RWPE1 (cell line): ENCODE measurements at regions not wholly inside any gene's neighbourhood (a gene's known extent, or its start where the extent isn't known, plus 50 kb on each side); places are given as distances from the start of the nearest gene placed in this dataset.

Experiments
- CTCF ChIA-PET: fragments of 350-600 bp; sonication (Branson Sonifier 250); formaldehyde crosslinking; extraction: SDS; loops from one replicate; lab custom pipeline; 2021; lab: Yijun Ruan, JAX
- POLR2A ChIA-PET: fragments of 400-600 bp; formaldehyde crosslinking; extraction: SDS; loops from one replicate; lab custom pipeline; 2020; ENCODE audit warnings: antibody characterized with exemption; ENCODE audit not compliant: low non-redundant PET; lab: Yijun Ruan, JAX
- DNase-seq: peaks from one replicate; pipeline ENCODE4 v3.0.0; 2012; ENCODE audit warnings: low spot score
- H3K27ac ChIP-seq: fragments of 450-650 bp; 2 replicates; pipeline ENCODE4 v1.5.1; 2017
- TF ChIP-seq, protein P1 (sequence below): fragments of 450-650 bp; conservative IDR thresholded peaks from 2 replicates; pipeline ENCODE4 v1.5.1; 2017; ENCODE audit warnings: low read depth, mild to moderate bottlenecking

DNA sequence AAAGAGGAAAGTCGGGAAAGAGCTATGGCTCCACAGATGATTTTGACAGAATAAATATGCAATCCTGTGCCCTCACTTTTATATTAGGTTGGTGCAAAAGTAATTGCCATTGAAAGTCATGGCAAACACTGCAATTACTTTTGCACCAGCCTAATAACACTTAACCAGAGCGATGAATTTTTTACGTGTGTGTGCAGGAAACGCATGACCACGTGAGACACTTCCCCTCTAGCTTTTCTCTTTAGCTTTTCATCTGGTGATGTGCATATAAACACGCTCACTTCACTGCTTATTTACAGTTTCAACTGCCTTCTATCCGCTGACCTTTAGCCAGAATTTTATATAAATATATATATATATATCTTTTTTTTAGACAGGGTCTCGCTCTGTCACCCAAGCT lies 216.3 kb upstream of the PSMD7 start:
- CTCF ChIA-PET = interaction anchor here (0.6 kb wide), 1 partner anchor 33 kb away, joined by 5 read pairs; no protein-coding TSS in a partner anchor
- H3K27ac ChIP-seq = no peak overlapping the region
- DNase-seq = no peak
- POLR2A ChIA-PET = no interaction called here
- TF ChIP-seq, protein P1, sequence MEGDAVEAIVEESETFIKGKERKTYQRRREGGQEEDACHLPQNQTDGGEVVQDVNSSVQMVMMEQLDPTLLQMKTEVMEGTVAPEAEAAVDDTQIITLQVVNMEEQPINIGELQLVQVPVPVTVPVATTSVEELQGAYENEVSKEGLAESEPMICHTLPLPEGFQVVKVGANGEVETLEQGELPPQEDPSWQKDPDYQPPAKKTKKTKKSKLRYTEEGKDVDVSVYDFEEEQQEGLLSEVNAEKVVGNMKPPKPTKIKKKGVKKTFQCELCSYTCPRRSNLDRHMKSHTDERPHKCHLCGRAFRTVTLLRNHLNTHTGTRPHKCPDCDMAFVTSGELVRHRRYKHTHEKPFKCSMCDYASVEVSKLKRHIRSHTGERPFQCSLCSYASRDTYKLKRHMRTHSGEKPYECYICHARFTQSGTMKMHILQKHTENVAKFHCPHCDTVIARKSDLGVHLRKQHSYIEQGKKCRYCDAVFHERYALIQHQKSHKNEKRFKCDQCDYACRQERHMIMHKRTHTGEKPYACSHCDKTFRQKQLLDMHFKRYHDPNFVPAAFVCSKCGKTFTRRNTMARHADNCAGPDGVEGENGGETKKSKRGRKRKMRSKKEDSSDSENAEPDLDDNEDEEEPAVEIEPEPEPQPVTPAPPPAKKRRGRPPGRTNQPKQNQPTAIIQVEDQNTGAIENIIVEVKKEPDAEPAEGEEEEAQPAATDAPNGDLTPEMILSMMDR = no peak

DNA sequence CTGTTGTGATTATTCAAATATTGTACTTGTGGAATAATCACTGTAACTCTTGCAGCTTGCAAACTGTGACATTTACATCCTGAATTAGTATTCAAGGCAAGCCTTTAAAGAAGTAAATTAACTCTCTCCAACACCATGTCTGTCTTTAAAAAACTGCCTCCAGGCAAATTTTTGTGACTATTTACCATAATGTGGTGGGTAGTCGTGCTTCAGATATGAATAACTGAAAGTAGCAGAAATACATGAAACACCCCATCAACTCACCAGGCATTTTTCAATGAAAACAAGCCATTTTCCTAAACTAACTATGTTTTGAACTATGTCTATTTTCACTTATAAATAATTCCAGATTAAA lies 217.4 kb upstream of the PSMD7 start:
- ChIA-PET CTCF (no interaction called here), POLR2A (no interaction called here)
- DNase-seq = no peak
- no peak overlapping the region for H3K27ac ChIP-seq
- TF ChIP-seq, protein P1 = no peak

DNA sequence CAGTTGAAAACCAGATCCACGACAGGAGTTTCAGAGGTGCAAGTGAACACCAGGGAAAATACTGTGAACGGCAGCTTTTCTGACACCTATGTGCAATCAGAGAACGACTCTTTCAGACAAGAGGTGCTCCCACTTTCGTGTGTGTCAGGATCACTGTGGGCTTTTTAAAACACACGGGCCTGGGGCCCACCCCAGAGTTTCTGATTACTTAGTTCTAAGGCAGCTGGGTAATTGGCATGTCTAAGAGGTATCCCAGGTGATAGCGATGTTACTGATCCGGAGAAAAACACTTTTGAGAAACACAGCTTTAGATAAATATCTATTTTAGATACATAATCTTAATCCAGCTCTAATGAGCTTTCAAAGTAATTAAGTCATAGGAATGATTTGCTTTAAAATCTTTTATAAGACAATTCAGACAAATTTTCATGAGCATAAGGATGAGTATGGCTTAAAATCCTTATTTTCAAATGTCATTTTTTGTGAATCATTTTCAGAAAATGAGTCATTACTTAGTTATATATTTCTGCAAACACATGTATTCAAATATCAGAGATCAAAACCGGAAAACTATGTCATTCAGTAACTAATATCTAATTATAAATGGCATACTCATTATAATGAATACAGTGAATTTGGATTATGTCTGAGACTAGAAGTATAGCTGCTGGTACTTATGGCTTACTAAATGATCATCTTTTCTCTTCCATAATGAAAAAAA lies 217.9 kb upstream of the PSMD7 start:
- TF ChIP-seq, protein P1 = no peak
- no peak for DNase-seq
- ChIA-PET POLR2A (no interaction called here), CTCF (no interaction called here)
- H3K27ac ChIP-seq = no peak overlapping the region

DNA sequence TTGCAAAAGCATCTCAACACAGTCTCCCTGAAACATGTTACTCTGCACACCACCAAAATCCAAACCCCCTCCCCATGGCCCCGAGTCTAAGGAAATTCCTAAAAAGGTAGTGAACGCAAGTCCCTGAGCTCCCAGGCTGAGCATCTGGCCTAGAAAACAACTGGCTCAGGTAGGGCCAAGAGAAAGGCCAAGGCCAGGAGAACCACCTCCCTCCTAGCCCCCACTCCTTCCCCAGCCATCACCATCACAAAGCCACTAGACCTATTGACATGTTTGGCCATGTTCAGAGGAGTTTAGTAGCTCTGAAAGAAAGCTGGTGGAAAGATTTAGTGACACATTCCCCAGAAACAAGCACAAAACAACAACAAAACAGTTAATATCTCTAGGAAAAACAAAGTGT lies 220.0 kb upstream of the PSMD7 start:
- ChIA-PET CTCF (no interaction called here), POLR2A (no interaction called here)
- TF ChIP-seq, protein P1 = no peak
- no peak for DNase-seq
- H3K27ac ChIP-seq = no peak overlapping the region

DNA sequence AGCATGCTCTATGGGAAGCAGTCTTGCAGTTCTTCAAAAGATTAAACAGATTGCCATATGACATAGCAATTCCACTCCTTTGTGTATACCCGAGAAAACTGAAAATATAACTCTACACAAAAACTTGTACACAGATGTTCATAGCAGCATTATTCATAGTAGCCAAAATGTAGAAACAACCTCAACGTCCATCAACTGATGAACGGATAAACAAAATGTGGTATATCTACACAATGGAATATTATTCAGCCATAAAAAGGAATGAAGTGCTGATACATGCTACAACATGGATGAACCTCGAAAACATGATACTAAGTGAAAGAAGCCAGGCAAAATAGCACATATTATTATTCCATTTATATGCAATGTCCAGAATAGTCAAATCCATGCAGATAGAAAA lies 221.2 kb upstream of the PSMD7 start:
- POLR2A ChIA-PET = no interaction called here
- TF ChIP-seq, protein P1 = no peak
- CTCF ChIA-PET = no interaction called here
- H3K27ac ChIP-seq = no peak overlapping the region
- DNase-seq = no peak

DNA sequence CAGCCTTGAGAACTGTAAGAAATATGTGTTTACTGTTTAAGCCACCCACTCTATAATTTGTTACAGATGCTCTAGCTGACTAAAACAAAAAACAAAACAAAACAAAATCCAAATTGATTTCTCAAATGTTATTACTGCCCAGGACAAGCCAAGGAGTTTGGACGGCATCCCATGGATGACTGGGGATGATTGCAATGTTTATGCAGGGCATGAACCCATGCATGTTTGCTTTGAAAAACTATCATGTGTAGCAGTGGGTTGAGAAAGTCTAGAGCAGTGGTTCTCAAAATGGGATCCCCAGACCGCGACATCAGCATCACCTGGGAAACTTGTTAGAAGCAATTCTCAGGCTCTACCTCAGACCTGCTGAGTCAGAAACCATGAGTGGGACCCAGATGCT lies 223.2 kb upstream of the PSMD7 start:
- ChIA-PET POLR2A (no interaction called here), CTCF (no interaction called here)
- TF ChIP-seq, protein P1 = no peak

More for the DNA sequence above, 223.2 kb upstream of the PSMD7 start:
- no peak for DNase-seq
- H3K27ac ChIP-seq = no peak overlapping the region
